Epidermal melanocyte (primary cell): ENCODE measurements at regions not wholly inside any gene's neighbourhood (a gene's known extent, or its start where the extent isn't known, plus 50 kb on each side); places are given as distances from the start of the nearest gene placed in this dataset.

ENCODE experiments used
- DNase-seq: peaks from one replicate; pipeline ENCODE4 v3.0.0; 2011; ENCODE audit warnings: low spot score; ENCODE audit not compliant: insufficient read length

DNA sequence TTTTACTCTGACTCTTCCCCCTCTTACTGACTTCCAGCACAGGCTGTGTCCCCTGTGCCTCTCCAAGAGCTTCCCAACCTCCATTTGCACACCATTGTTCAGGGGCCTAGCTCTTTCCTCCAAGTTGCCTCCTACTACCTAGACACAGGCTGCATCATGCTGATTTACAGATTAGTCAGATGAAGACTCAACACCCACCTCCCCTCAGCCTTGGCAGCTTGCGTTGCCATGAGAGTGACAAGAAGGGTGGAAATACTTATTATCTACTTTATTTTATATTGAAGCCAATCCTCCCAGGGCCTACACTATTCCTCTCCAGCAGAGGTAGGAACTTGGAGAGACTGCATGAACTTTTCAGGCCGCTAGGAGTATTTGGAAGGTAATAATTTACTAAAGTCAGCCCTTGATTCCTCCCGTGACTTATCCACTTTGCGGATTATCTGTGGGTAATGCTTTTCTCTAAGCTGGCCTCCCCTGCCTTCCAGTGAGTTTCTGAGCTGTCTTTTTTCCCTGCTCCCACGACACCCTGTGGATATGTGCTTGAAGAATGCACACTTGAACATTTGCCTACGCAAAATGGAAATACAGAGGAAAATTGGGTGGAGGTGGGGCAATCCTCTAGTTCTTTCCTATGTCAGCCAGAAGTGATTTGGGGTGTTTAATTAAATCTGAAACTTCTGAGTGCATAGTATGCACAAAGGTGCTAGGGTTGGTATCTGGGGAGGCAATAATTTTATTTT, 74.1 kb upstream of the TMEM164 start:
- DNase-seq = no peak

DNA sequence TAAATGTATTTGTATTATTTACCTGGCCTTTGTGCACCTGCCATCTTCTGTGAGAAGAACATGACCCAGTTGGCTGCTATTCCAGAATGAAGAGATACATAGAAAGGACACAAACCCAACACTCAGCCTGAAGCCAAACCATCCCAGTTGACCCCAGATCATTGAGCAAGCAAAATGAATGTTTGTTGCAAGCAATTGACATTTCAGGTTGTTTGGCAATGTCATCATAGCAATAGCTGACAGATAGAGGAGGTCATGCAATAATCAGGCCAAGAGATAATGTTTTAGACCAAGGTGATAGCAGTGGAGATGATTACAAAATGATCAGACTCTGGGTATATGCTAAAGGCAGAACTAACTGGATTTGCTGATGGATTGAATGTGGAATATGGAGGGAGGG, 71.2 kb upstream of the TMEM164 start:
- no peak for DNase-seq

- no peak for DNase-seq
Observed at GRCh38 chrX:109934434-109934833, 68.5 kb upstream of the TMEM164 start.

GRCh38 chrX:109934935-109935334, 68.0 kb upstream of the TMEM164 start:
- no peak for DNase-seq

- no peak for DNase-seq
Observed at GRCh38 chrX:109936114-109936513, 66.8 kb upstream of the TMEM164 start.

DNA sequence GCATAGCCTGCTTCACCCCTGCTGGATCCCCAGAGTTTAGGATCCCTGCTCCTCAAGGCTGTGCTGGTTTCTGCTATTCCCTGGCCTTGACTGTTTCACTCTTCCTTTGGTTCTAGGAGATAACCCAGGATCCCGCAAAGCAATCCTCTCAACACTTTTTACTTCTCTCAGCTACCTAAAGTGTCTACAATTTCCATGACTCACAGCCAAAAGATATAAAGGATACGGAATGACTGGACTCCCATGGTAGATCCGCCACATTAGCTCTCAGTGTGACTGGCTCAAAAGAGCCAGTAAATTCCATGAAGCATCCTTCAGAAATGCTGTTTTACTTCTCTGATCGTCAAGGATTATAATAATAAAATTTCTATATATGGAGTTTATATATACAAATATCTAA, 66.3 kb upstream of the TMEM164 start:
- DNase-seq = no peak

GRCh38 chrX:109939498-109939897, 63.4 kb upstream of the TMEM164 start:
- DNase-seq = no peak

- no peak for DNase-seq
Observed at GRCh38 chrX:109940411-109940810, 62.5 kb upstream of the TMEM164 start.

- DNase-seq = no peak
Observed at GRCh38 chrX:109943092-109943739, 59.7 kb upstream of the TMEM164 start.

GRCh38 chrX:109943740-109944092, 59.2 kb upstream of the TMEM164 start:
- no peak for DNase-seq

DNA sequence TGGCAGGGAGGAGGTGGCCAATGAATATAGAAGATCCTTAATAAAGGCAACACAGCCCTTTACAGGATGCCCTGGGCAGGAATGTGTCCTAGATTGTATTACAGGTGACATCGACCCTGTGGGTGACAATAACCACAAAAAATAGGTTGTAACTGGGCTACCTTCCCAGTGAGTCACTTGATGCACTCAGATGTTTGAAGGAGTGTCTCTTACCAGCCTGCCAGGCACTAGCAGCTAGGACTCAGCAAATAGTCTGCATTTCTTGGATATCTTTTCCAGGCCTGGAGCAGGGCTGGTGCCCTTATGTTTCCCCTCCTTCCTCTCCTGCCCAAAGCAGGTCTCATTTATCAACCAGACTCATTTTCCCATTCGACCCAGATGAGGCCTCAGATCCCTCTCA, 50.9 kb upstream of the TMEM164 start:
- DNase-seq = no peak

DNA sequence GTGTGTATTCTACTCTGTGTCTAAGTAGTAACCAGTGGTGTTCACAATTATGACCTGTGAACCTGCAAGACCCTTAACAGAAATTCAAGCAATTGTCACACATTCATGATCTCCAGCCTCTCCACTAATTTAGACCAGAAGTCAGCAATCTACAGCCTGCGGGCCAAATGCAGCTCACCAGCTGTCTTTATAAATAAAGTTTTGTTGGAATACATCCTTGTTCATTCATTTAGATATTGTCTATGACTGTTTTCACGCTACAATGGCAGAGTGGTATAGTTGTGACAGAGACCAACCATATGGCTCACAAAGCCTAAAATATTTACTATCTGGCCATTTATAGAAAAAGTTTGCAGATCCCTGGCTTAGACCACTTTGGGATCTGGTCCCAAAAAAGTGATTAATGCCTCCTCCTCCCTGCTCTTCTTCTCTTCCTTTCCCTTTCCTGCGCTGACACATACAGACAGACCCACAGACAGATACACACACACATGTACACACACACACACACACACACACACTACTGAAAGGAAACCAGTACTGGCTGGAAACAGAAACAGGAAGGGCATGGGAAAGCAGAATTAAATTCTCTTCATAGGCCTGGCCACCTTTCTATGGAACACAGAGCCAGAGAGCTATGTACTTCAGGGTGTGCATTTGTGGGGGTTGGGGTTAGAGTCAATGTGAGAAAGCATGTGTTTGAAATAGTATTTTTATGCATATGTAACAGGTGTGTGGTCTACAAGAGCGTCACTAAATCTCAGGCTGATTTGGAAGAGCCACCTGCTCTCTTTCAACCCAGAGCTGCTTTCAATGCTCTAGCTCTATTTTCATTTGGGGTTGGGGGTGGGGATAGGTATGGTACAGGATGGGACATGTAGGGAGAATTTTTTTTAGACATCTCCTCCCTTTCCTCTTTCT, 49.7 kb upstream of the TMEM164 start:
- DNase-seq = no peak
